ENCODE measurements at regions not wholly inside any gene's neighbourhood (a gene's known extent, or its start where the extent isn't known, plus 50 kb on each side); places are given as distances from the start of the nearest gene placed in this dataset.

- Histone ChIP-seq H3K36me3 (no peaks in the 10 kb centered on the region), H3K4me1 (no peaks in the 10 kb centered on the region), H3K27me3 (no peaks in the 10 kb centered on the region), H3K4me3 (no peak overlapping the region), H3K27ac (no peak overlapping the region), H3K9me3 (no peaks in the 10 kb centered on the region)
- TF ChIP-seq, protein P1, sequence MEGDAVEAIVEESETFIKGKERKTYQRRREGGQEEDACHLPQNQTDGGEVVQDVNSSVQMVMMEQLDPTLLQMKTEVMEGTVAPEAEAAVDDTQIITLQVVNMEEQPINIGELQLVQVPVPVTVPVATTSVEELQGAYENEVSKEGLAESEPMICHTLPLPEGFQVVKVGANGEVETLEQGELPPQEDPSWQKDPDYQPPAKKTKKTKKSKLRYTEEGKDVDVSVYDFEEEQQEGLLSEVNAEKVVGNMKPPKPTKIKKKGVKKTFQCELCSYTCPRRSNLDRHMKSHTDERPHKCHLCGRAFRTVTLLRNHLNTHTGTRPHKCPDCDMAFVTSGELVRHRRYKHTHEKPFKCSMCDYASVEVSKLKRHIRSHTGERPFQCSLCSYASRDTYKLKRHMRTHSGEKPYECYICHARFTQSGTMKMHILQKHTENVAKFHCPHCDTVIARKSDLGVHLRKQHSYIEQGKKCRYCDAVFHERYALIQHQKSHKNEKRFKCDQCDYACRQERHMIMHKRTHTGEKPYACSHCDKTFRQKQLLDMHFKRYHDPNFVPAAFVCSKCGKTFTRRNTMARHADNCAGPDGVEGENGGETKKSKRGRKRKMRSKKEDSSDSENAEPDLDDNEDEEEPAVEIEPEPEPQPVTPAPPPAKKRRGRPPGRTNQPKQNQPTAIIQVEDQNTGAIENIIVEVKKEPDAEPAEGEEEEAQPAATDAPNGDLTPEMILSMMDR (IDR thresholded peaks at IDR 0.05 in 4 of 5, conservative IDR thresholded peaks at IDR 0.05 in 1 of 5), result no peak
- TF ChIP-seq POLR2A (IDR thresholded peaks at IDR 0.05), result no peak
- in situ Hi-C loops (cut with MboI; ENCODE audit: low sequenced_read_pairs in 4 of 4), result no loop called here
- DNase-seq (no peak), ATAC-seq (no peak)
- intact Hi-C loops (cut with DNase I; ENCODE audit: low total_unique reads), result no loop called here
Observed at GRCh38 chr10:4189281-4189680, 404.3 kb upstream of the KLF6 start.

GRCh38 chr10:4188406-4188805, 403.4 kb upstream of the KLF6 start:
- DNase-seq (no peak), ATAC-seq (no peak)
- H3K9me3 ChIP-seq, result no peaks in the 10 kb centered on the region
- H3K36me3 ChIP-seq, result no peaks in the 10 kb centered on the region
- H3K4me1 ChIP-seq, result no peaks in the 10 kb centered on the region
- intact Hi-C loops (cut with DNase I; ENCODE audit: low total_unique reads) (no loop called here), in situ Hi-C loops (cut with MboI; ENCODE audit: low sequenced_read_pairs in 4 of 4) (no loop called here)
- H3K27ac ChIP-seq, result no peak overlapping the region
- no peaks in the 10 kb centered on the region for H3K27me3 ChIP-seq
- TF ChIP-seq, protein P1 (IDR thresholded peaks at IDR 0.05 in 4 of 5, conservative IDR thresholded peaks at IDR 0.05 in 1 of 5), result no peak
- no peak for TF ChIP-seq POLR2A (IDR thresholded peaks at IDR 0.05)
- H3K4me3 ChIP-seq, result no peak overlapping the region

DNA sequence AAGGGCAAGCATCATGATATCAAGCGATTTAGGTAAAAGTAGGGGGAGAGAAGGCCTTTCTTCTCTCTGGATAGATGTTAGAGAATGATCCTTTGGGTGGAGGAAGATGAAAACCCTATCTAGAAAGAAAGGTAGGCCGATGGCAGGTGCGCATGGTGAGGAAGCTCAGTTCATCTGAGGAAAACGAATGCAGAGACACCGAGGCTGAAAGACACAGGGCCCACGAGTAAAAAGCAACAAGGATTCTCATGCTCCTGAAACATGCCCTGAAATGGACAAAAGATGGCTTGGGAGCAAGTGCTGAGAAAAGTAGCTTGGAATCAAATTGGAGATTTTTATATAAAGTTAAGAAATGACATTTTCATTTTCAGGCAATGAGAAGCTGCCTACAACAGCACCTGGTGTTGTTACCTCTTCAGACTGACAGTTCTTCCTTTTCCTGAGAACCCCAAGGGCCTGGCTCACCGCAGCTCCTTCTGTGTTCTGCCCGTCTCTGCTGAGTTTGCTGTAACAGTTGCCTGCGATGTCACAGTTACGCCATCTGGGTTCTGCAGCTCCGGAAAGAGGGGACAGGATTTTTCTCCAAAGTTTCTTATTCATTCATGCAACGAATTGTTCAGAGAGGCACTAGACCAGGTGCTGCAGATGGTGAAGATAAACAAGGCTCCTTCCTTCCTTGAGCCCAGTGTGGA, 402.0 kb upstream of the KLF6 start:
- H3K27ac ChIP-seq, result no peak overlapping the region
- DNase-seq (no peak), ATAC-seq (no peak)
- no peaks in the 10 kb centered on the region for H3K27me3 ChIP-seq
- H3K36me3 ChIP-seq, result no peaks in the 10 kb centered on the region
- no peak for TF ChIP-seq POLR2A (IDR thresholded peaks at IDR 0.05)
- TF ChIP-seq, protein P1 (IDR thresholded peaks at IDR 0.05 in 4 of 5, conservative IDR thresholded peaks at IDR 0.05 in 1 of 5), result no peak
- intact Hi-C loops (cut with DNase I; ENCODE audit: low total_unique reads), result no loop called here
- no peaks in the 10 kb centered on the region for H3K4me1 ChIP-seq
- H3K4me3 ChIP-seq, result no peak overlapping the region
- no peaks in the 10 kb centered on the region for H3K9me3 ChIP-seq
- in situ Hi-C loops (cut with MboI; ENCODE audit: low sequenced_read_pairs in 4 of 4), result no loop called here

DNA sequence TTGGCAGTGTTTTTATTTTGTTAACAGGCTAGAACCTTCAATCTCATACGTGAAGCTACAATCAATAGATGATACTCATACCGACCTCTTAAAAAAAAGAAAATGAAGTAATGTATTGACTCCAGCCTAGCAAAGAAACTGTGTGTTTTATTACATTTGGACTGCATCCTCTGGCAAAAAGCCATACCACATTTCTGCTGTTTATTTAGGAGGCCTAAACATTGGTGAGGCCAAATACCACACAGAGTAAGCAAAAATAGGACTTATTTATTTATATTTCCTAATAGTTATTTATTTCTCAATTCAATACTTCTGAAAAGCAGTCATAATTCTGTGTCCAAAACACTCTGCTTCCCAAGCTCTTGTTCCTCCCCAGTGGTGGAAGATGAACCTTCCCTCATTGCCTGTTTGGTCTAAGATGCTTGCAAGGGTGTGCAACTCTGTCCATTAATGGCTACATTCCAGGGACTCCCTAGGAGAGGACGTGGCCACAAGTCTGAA, 398.8 kb upstream of the KLF6 start:
- Histone ChIP-seq H3K4me3 (no peak overlapping the region), H3K36me3 (no peaks in the 10 kb centered on the region), H3K4me1 (no peaks in the 10 kb centered on the region), H3K27me3 (no peaks in the 10 kb centered on the region), H3K27ac (no peak overlapping the region), H3K9me3 (no peaks in the 10 kb centered on the region)
- intact Hi-C loops (cut with DNase I; ENCODE audit: low total_unique reads) (no loop called here), in situ Hi-C loops (cut with MboI; ENCODE audit: low sequenced_read_pairs in 4 of 4) (no loop called here)
- ATAC-seq (no peak), DNase-seq (no peak)
- TF ChIP-seq POLR2A (IDR thresholded peaks at IDR 0.05), result no peak
- TF ChIP-seq, protein P1 (IDR thresholded peaks at IDR 0.05 in 4 of 5, conservative IDR thresholded peaks at IDR 0.05 in 1 of 5), result no peak
